AG08395 (cell line): ENCODE measurements at regions not wholly inside any gene's neighbourhood (a gene's known extent, or its start where the extent isn't known, plus 50 kb on each side); places are given as distances from the start of the nearest gene placed in this dataset.
"Not testable (repeated sequence)": the region's sequence is repeated elsewhere in the genome, so short reads cannot be mapped to it uniquely, and the experiment has no call there.

Experiments
- DNase-seq: peaks from one replicate; pipeline ENCODE4 v3.0.0; 2012; ENCODE audit warnings: mixed read lengths, low spot score

DNA sequence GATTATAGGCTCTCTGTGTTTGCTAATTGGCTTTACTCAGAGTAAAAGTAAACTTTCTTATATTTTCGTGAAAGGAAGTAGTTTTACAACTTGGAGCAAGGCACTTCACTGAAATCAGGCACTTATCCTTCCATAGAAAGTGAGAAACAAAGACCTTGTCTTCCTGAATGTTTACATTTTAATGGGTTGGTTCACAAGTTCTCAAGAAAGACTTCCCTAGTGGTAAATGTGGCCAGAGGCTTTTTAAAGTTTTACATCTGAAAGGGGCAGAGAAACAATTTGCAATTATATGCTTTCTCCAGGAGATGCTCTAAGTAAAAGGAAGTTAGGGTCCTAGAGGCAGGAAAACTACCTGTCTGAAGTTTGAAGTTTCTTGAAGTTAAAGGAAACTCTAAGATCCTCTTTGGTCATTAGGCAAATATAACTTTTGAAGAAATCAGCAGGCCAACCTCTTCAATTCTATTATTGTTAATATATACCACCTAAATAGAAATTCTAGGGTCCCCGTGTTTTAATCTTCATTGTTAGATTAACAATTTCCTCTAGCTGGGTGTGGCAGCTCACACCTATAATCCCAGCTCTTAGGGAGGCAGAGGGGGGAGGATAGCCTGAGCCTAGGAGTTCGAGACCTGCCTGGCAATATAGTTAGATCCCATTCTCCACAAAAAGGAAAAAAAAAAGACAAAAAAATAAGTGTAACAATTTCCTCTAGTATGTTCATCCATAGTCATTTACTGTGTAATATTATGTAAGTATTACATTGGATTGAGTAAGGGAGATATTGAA is 644.9 kb upstream of the FOXG1 start:
- DNase-seq: no peak

DNA sequence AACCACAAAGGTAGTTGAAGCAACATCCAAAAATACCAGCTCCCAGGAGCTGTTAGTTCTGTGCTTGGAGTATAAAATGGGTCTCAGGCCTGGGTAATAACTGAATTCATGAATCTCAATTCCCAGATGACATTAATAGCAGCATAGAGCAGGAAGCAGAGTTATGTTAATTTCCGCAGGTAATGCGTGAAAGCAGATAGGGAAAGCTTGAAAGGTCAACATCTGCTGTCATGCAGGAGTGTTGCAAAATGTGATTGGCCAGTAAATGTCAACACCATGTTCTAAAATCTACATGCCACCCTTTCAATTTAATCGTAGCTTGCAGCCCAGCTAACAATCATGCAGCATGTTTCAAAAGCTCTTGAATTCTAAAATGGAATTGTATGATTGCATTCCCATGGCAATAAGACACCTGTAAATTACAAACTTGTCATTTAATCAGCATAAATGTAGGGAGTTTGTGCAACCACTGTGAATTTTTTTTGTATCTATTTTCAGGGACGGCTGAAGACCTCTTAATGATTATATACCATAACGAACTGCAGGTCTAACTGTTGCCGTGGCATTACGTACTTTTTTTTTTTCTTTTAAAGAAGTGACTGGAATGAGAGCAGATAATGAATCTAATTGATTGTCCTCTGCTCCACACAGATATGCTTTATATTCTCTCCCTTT is 635.8 kb upstream of the FOXG1 start:
- DNase-seq: no peak

DNA sequence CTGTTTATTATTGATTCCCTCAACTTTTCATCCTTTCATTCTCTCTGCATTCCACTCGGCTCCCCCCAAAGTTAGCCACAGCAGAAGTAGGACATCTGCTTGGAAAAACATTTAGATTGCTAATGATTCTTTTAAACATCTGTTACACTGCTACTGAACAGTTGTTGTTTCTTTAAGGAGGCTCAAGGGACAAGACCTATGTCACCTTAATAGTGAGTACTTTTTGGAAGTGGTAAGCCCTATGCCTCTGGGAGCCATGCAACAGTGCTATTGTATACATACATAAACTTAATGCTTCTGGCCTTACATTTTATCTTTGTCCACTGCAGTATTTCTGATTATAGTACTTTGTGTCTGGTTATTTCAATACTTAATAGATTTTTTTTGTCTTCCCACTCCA is 628.2 kb upstream of the FOXG1 start:
- DNase-seq: no peak

DNA sequence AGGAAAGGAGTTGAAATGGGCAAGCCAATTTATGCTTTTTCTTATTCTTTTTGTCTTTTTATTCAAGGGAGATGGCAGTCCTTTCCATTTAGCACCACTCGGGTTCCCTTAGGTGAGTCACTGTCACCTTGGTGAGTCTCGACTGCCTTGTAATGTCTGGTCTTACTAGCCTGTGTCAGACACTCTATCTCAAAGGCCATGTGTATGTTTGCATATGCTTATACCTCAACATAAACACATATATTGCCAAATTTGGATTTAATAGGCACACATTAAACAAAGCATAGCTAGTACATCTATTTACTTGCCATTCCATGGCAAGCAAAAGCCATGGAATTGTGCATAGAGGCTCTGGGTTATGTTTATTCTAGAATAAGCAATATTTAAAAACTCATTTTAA is 624.9 kb upstream of the FOXG1 start:
- DNase-seq: no peak

DNA sequence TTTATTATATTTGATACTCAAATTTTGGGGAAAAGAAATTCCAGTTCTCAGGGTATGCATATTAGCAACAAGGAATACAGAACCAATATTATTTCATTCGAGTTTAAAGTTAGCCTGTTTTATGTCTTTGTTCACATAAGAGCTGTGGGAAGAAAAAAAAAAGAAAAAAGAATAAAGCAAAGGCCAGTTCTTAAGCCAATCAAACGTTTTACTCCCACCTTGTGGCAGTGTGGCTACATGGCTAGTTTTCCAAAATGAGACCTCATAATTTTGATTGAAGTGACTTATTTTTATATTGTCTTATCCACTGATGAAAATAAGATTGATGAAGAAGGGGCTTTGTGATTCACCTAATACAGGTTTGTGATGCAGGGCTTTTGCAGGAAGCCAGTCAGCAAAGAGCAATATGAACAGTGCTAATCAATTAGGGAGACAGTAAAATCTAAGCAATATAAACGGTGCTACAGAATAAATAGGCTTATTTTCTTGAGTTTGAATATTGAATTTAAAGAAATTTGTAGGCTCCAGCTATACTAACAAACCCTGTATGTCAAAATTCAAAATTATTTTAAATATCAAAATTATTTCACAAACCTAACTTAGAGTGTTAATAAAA is 624.1 kb upstream of the FOXG1 start:
- no peak for DNase-seq

DNA sequence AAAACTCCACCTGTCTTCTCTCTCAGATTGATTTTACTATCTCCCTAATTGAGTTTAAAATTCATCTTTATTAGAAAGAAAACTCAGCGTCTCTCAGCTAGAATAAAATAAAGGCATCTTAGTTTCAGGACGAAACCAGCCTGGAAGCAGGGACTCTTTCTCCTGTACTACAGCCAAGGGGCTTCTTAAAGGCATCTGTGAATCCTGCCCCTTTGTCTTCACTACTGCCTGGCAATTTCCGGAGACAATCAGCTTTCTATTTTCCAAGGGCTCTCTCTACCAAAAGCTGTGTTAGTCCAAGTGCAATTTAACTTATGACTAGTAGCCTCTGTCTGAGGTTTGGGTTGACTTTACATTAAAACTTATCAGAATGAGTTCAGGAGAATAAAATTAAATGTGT is 623.3 kb upstream of the FOXG1 start:
- DNase-seq: no peak

DNA sequence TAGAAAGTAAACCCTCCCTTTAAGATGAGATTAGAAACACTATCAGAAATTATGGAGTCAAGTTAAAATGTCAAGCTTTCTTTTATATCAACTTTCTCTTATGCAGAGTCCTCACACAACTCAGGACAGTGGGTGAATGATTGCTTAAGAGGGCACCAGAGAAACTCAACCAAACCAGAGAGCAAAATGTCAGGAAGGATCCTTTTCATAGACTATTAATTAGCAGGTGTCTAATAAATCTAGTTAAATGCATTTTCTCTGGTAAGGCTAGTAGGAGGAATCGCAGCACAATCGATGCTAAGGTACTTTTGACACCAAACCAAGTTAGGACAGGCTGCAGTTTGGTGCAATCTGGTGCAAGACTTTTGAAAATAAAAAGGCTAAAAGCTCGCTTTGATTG is 614.7 kb upstream of the FOXG1 start:
- DNase-seq: no peak

DNA sequence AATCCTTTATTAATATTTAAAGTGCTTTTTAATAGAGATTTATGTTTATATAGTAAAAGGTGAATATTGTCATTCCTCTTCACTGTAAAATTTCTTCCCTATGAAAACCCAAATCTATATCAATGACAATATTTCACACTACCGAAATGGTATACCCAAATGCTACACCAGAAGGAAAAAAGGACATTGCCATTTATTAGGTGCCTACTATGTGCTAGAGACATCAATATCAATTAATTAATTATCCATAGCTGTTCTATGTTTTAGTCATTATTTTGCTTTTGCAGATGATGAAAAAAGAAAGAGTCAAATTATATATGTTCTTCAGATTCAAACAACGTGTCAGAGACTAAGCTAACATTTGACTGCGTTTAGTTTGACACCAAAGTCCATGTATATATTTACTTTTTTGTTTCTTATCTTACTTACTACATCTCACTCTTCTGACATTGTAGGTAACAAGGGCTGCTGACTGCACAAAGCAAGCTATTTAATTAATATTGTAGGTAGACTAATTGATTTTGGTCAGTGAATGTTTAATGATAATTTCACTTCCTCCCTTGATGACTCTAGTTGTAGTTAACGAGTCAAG is 614.0 kb upstream of the FOXG1 start:
- DNase-seq: no peak

DNA sequence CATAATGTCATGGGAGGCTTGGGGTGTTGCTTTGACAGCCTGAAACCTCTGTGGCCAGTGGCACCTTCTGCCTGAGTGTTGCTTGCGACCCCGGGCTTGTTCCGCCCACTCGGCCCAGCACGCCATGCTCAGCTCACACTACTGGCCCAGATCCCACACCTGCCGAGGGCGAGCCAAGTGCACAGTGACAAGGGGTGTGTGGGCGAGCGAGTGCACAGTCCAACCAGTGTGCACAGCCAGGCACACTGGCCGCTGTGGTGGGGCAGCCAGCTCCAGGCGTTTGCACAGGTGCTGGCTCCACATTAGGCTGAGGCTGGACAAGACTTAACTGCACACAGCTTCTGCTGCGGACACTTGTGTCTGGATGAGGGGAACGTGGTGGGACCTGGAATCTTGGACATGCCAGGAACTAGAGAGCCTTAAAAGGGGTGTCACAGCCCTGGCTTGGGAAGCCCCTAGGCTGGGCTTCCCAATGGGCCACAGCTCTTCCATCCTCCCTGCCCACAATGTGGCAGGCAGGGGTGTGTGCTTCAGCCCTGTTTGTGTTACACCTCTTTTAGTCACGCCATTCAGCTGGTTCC is 609.2 kb upstream of the FOXG1 start:
- DNase-seq: no peak

DNA sequence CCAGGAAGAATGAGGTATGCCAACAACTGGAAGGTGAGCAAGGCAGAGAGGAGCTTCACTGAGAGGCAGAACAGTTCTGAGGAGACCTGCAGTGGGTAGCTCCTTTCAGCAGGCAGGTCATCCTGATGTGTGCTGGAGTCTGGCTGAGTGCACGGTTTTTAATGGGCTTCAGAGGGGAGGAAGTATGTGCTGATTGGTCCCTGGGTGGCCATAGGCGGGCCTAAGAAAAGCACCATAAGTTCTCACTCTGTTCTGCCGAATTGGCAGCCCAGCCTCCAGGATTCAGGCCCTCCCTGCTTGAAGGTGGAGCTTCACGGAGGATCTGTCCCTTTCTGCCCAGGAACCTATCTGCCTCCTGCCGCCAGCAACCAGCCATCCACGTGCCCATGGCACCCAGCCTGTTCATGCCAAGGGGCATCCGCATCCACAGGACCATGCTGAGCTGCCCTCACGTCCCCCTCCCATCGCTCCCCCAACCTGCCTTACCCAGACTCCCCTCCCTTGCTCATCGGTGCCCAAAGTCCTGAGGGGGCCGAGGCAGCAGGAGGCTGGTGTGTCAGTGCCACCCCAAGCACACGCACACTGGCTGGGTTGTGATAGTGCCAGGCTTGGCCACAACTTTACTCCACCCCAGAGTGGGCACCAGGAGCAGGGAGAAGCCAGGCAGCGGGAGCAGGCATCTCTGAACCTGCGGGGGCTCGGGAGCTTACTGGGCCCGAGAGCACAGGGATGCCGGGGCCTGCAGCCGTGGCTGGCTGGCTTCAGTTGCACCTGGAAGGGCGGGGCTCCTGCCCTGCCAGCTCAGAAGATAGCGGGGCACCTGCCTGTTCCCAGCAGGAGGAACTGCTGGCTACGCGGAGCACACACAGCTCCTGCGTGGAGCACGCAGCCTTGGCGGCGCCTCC is 608.4 kb upstream of the FOXG1 start:
- DNase-seq: no peak

DNA sequence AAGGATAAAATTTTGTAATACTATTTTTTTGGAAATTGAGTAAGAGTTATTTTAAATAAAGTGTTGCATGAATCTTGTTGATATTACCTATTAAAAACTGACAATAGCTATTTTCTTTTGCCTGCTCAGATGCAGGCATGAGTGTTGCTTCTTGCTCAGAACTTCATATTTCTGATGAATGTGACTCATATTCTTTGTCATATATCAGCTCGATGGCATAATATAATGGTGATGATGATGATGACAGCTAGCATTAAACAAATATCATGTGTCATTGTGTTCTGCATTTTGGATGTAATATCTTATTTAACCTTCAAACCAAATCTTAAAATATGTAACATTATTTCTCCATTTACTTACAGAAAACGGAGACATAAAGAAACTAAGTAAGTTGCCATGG is 605.5 kb upstream of the FOXG1 start:
- no peak for DNase-seq

DNA sequence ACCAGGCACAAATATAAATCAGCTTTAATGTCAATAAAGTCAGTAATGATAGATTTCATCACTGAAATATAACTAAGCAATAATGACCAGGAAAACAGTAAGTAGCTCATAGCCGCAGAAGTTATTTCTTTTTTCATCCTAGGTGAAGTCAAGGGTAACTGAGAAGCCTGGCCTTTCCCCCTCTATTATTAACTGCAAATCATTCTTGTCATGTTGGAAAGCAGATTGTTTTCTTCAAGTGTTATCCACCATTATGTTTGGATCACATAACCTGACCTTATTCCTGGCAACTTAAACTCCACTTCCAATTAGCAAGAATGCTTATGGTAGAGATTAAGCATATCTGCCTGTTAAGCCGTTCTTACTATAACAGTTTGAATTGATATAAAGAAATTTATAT is 603.4 kb upstream of the FOXG1 start:
- no peak for DNase-seq

DNA sequence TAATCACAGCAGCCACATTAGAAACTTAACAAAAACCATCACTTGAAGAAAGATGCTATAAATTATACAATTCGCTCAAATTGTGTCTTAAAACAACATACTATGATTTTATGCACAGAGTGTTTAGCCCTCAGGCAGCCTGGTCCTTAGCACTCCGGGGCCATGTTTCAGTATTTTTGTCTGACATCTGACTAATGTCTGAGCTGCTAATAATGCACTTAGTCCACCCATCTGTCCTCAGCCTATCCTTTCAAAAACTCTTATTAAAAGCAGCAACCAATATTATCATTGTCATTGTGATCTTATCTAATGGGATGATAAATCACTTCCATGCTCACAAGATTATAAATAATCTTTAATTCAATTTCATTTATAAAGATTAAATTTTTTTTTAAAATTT is 602.7 kb upstream of the FOXG1 start:
- DNase-seq: no peak

DNA sequence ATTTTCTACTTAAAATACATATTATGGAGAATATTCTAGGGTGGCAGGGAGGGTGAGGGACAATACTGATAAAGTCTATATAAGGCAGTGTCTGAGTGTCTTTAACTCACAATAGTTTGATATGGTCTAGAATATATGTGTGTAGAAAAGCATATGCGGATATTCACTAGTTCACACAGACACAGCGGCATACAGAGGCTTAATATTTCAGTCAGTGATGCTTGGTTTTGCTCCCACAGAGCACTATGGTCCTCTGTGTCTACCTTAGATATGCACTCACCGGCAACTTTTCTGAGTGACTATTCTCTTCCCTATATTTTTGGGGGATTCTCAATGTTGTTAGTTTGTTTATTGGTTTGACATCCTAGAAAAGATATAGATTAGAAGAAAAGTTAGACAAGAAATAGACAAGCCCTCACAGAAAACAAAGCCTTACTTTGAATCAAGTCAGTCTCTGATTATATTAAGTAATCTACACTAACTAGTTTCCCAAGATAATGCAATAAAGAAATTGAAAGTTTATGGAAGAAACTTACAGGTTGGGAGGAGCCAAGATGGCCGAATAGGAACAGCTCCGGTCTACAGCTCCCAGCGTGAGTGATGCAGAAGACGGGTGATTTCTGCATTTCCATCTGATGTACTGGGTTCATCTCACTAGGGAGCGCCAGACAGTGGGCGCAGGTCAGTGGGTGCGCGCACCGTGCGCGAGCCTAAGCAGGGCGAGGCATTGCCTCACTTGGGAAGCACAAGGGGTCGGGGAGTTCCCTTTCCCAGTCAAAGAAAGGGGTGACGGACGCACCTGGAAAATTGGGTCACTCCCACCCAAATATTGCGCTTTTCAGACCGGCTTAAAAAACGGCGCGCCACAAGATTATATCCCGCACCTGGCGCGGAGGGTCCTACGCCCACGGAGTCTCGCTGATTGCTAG is 578.4 kb upstream of the FOXG1 start:
- not testable (repeated sequence) for DNase-seq

DNA sequence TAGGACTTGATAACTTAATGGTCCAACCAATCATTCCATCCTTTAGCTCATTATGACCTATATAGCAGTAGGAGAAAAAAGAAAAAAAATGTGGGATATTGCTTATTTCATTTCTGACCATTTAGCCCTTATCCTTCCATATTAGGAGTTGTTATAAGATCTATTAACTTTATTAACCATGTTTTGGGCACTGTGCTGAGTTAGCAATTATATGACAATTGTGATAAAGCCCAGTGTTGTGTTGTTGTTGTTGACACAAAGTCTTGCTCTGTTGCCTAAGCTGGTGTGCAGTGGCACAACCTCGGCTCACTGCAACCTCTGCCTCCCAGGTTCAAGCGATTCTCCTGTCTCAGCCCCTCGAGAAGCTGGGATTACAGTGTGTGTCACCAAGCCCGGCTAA is 569.7 kb upstream of the FOXG1 start:
- no peak for DNase-seq

DNA sequence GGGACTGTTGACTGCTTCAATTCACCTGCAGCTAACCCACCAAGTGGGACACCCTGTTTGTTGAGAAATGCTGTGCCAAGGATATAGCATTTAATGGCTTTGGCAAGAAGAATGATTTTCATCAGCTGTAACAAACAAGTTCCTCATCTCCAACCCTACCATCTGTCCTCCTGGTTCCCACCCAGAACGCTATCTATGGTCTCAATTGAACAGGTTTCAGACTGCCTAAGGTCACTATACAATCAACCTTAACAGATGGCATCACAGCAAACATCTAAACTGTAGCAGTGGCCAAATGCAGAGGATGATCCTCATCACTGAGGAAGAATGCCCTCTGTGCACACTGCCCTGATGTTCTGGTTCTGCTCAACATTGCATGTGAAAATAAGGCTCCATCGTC is 546.2 kb upstream of the FOXG1 start:
- DNase-seq: no peak

DNA sequence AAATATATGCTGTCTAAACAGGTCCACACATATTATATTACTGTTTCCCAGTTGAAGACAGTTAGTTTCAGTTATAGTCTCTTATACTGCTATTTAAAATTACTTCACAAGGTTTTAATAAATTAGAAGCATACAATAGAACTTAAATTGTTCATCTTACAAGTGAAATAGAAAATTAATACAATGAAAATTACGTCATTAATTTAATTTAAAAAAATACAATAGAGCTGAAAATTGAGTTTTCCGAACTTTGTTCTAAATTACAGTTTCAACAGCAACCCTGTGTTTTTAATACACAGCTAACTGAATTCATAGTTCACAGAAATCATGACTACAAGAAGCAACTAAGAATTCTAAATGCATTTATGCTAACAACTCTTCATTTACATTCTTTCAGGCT is 525.7 kb upstream of the FOXG1 start:
- no peak for DNase-seq

DNA sequence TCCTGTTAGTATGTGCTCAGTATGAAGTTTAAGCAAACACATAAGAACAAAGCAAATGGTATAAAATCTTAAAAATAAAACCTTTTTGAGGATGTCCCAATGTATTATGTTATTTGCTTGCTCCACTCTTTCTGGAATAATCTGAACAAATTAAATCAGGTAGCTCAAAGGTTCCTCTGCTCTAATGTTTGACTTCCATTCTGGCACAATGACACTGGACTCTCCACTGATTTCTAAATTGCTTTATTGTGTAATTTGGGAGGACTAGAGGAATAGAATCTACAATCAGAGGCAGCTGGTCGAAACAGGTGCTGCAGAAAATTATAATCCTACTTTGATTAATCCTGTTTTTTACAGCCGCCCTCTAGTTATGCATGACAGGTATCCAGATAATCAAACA is 523.7 kb upstream of the FOXG1 start:
- DNase-seq: no peak

DNA sequence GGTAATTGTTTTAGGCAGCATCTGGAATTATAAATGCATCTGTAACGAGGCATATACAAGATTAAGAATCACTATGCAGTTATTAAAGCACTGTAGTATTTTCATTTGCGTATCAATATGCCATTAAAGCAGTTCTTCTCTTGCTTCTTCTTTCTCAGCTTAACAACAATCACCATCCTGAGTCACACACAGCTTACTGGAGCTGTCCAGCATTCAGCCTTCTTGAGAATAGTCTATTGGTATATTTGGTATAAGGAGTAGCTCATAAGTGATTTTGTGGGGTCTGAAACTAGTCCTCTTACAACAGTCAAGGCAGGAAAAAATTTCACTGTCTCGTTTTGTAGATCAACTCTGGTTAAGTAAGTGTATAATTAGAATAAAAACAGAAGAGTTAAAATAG is 523.0 kb upstream of the FOXG1 start:
- DNase-seq: no peak

DNA sequence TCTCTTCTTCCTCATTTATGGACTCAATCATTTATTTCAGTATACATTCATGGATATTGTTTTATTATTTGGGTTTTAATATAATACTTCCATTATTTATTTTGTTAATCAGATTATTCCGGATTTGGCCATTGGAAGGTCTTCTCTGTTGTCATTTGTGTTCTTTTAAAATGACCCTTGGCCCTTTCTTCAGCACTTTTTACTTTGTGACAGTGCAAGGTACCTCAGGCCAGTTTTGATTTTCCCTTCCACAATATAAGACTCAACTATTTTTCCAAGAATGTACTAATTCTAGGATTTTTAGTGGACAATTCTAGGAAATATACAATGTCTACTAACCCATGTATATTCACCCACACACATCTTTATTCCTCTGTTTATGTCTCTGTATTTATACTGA is 521.4 kb upstream of the FOXG1 start:
- DNase-seq: no peak

DNA sequence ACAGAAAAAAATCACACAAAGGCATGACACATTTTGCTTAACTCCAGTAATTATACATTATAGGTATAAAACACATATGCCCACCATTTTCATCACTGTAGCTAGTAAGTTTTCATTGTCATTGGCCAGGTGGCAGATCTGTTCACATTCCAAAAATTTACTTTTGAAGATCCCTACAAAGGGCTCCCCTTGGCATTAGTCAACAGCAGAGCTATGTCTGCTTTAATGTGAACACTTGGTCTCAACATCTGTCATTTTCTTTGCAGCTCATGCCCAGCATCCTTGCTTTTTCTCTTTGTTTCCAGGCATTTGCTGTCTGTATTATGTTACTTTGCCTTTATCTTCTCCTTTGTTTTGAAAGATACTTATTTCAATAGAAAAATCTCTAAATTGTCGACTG is 519.1 kb upstream of the FOXG1 start:
- DNase-seq: no peak
